HG03064 (cell line): ENCODE measurements at regions not wholly inside any gene's neighbourhood (a gene's known extent, or its start where the extent isn't known, plus 50 kb on each side); places are given as distances from the start of the nearest gene placed in this dataset.
"Not testable (repeated sequence)": the region's sequence is repeated elsewhere in the genome, so short reads cannot be mapped to it uniquely, and the experiment has no call there.

Source experiments
- ATAC-seq: cut with Tn5 transposase; IDR thresholded peaks from one replicate; pipeline ENCODE4 v1.9.1; 2021; ENCODE audit warnings: low read depth; ENCODE audit not compliant: unreplicated experiment

- ATAC-seq = no peak
These were observed 79.3 kb upstream of the CD28 start for GRCh38 chr2:203626952-203627681.

- no peak for ATAC-seq
These were observed 76.7 kb upstream of the CD28 start for GRCh38 chr2:203629699-203630098.

GRCh38 chr2:203631068-203631757 is 75.2 kb upstream of the CD28 start:
- ATAC-seq = no peak

GRCh38 chr2:203636588-203637470 is 69.6 kb upstream of the CD28 start:
- no peak for ATAC-seq

DNA sequence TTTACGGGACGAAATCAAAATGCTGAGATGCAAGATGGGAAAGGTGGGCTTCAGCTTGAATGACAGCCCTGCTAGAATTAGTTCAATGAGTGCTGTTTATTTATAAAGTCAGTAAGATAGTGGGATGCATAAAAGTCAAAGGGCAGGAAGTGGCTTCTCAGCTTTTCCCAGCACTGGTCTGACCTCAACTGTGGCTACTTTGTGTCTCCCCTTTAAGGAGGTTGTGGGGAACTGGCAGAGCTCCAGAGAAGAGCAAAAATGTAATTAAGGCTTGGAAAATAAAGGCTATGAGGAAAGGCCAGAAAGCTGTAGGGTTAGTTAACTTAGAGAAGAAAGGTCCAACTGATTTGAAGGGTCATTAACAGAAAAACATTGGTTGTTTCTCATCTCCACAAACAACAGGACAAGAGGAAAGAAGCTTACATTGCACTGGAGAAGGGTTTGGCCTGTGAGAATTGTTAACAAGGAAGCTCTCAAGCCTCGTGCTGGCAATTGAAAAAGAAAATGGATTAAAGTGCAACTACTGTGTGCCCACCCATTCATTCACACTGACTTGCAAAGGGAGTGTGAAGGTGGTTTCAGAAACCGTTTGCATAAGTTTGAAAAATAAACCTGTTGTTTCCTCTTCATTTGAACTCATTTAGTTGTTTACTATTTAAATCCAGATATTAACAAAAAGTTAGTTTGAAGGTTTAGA is 68.8 kb upstream of the CD28 start:
- ATAC-seq = no peak

DNA sequence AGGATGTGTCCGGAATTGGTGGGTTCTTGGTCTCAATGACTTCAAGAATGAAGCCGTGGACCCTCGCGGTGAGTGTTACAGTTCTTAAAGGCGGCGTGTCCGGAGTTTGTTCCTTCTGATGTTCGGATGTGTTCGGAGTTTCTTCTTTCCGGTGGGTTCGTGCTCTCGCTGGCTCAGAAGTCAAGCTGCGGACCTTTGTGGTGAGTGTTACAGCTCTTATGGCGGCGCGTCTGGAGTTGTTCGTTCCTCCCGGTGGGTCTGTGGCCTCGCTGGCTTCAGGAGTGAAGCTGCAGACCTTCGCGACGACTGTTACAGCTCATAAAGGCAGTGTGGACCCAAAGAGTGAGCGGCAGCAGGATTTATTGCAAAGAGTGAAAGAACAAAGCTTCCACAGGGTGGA is 64.6 kb upstream of the CD28 start:
- ATAC-seq = not testable (repeated sequence)

DNA sequence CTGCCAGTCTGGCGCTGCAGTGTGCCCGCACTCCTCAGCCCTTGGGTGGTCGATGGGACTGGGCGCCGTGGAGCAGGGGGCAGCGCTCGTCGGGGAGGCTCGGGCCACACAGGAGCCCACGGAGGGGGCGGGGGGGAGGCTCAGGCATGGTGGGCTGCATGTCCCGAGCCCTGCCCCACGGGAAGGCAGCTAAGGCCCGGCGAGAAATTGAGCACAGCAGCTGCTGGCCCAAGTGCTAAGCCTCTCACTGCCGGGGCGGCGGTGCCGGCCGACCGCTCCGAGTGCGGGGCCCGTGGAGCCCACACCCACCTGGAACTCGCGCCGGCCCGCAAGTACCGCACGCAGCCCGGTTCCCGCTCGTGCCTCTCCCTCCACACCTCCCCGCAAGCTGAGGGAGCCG is 63.6 kb upstream of the CD28 start:
- not testable (repeated sequence) for ATAC-seq

DNA sequence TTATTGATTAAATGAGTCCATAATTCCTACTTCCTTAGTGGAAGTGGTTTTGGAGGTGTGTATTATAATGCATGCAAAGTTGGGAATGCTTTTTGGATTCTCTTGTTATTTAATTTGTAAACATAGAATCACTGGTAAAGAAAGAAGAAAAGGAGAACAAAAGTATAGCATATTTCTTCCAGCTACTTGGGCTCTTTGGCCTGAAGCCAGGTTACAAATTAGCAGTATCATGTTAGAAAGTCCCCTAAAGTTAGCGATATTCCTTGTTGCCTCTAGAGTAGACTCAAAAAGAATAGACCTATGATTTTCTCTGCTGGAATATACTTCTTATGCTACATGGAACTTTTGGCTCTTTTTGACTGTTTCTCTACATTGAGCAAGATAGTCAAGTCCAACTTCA is 60.6 kb upstream of the CD28 start:
- no peak for ATAC-seq

DNA sequence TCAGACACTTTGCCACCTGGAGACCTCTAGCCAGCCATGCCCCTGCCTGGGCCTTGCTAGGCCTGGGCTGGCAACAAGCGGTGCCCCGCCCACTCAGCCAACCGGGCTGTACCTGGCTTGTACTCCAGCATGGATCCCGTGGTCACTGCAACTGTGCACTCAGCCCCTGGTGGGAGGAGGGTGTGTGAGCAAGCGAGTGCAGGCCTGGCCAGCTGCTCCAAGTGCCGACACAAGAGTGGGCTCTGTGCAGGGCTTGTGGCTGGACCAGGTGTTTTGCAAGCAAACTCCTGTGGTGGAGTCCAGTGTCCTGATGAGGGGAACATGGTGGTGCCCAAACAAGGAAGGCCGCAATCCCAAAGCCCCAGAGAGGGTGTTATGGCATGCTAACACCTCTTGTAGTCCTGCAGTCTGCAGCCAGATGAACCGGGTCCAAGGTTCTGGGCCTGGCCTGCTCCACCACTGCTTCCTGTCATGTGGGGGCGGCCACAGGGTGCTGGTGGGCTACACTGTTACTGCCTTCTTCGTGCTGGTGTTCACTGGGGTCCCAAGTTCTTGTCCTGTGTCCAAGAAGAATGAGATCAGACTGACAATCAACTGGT is 60.1 kb upstream of the CD28 start:
- ATAC-seq = no peak

DNA sequence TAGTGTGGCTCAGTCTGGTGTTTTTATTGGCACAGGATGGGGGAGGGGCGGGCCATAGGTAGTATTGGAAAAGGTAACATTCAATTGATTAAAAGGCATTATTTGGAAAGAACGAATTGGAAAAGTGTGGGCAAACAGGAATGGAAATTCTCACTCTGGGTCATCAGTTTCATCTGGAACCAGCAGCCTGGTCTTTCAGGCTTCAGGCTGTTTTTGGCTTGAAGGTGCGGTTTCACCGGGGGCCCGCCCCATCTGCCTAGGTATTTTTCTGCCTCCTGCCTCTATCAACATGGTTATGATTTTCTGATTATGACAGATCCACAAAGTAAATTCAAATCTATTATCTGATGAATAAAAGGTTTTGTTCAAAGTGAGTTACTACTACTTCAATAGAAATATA is 59.5 kb upstream of the CD28 start:
- no peak for ATAC-seq

DNA sequence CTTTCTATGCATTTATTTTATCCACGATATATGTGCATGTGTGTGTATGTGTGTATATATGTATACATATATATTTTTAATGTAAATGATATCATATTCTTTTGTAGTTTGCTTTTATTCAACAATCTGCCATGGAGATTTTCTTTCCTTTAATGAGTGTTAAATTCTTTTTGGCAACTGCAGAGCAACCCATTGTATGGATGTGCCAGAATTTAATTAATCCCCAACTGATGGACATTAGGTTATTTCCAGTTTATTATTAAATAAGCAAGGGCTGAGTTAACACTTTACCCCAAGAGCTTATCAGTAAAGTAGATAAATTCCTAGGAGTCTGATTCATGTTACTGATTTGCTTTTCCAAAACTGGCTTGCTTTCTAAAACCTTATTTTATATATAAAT is 58.9 kb upstream of the CD28 start:
- no peak for ATAC-seq

- no peak for ATAC-seq
These were observed 58.2 kb upstream of the CD28 start for GRCh38 chr2:203648273-203648672.

GRCh38 chr2:203649176-203649814 is 57.1 kb upstream of the CD28 start:
- ATAC-seq = no peak

DNA sequence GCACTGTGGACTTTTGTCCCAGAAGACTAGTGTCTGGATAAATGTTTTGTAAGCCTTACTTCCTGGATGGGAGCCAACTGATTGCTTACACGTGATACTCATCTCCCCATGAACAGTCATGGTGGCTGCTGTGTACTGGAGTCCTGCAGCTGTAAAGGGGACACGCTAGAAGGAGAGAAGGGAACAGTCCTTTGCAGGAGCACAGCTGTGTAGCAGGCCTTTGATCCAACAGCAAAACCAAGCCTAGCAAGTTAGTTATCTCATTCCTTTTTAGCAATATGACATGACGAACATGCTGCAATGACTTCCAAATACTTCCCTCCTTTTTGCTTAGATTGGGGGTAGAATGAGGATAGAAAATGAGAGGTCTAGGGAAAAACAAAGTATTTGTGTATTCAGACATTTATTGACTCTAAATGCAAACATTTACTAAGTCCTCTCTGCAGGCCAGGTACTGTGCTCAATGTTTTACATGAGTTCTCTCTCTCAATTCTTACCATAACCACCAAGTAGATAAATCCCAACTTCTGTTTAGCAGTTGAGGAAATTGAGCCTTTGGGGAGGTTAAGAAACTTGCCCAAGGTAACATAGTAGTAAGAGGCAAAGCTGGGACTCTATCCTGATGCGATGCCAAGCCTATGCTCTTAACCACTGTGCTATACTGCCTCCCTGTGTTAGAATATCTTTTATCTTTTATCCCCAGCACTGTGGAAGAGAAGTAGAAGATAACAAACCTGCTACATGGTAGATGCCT is 55.4 kb upstream of the CD28 start:
- no peak for ATAC-seq

GRCh38 chr2:203651621-203652020 is 54.8 kb upstream of the CD28 start:
- no peak for ATAC-seq

GRCh38 chr2:203654826-203655225 is 51.6 kb upstream of the CD28 start:
- no peak for ATAC-seq

- no peak for ATAC-seq
These were observed 49.7 kb upstream of the CD28 start for GRCh38 chr2:203656522-203657287.
